ENCODE measurements at regions not wholly inside any gene's neighbourhood (a gene's known extent, or its start where the extent isn't known, plus 50 kb on each side); places are given as distances from the start of the nearest gene placed in this dataset.

DNA sequence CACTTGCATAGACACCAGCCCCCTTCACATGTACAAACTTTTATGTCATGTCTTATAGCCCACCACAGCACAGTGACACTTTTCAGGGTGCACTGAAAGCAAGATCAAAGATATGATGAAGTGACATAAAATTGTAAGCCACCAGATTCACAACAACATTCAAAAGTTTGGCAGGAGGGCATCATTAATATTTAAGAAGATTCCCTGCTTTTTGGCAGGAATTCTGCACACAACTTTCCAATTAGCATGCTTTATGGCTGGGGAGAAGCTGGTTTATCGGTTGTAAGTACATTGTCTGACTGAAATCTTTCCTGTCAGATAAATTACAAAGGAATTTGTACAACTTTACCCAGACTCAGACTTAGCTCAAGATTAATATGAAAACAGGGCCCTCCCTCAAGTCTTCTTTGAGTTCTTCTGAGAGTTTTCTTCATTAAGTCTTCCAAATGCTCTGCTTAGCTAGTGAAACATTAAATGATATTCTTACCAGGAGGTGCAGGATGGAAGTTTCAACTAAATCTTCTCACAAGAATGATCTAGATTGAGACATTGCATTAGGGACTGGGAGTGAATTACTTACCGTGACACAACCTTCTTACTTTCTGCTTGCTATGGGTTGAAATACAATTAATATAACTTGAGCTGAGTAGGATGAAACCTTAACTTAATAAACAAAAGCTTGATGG lies 523.8 kb downstream of the PPARGC1A start:
- TF ChIP-seq, protein P1, sequence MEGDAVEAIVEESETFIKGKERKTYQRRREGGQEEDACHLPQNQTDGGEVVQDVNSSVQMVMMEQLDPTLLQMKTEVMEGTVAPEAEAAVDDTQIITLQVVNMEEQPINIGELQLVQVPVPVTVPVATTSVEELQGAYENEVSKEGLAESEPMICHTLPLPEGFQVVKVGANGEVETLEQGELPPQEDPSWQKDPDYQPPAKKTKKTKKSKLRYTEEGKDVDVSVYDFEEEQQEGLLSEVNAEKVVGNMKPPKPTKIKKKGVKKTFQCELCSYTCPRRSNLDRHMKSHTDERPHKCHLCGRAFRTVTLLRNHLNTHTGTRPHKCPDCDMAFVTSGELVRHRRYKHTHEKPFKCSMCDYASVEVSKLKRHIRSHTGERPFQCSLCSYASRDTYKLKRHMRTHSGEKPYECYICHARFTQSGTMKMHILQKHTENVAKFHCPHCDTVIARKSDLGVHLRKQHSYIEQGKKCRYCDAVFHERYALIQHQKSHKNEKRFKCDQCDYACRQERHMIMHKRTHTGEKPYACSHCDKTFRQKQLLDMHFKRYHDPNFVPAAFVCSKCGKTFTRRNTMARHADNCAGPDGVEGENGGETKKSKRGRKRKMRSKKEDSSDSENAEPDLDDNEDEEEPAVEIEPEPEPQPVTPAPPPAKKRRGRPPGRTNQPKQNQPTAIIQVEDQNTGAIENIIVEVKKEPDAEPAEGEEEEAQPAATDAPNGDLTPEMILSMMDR (IDR thresholded peaks at IDR 0.05), result no peak
- intact Hi-C loops (cut with DNase I), result loop anchor here (5.0 to 10.0 kb wide), 4 partner anchors 219 to 1056 kb away; no protein-coding TSS in a partner anchor
- Histone ChIP-seq H3K4me1 (peaks cover 29% of the 10 kb centered on the region), H3K36me3 (ENCODE audit: insufficient read depth in 1 of 2, low read depth in 1 of 2) (no peaks in the 10 kb centered on the region), H3K27ac (no peak overlapping the region), H3K27me3 (ENCODE audit: insufficient read depth in 3 of 3, low read length in 2 of 3) (no peaks in the 10 kb centered on the region), H3K4me3 (no peak overlapping the region), H3K9me3 (no peaks in the 10 kb centered on the region)
- ATAC-seq (no peak), DNase-seq (no peak)
- WGBS, 3 donors, result 42 to 65% (median 50%) methylated on average over 2 of the region's 2 CpGs

DNA sequence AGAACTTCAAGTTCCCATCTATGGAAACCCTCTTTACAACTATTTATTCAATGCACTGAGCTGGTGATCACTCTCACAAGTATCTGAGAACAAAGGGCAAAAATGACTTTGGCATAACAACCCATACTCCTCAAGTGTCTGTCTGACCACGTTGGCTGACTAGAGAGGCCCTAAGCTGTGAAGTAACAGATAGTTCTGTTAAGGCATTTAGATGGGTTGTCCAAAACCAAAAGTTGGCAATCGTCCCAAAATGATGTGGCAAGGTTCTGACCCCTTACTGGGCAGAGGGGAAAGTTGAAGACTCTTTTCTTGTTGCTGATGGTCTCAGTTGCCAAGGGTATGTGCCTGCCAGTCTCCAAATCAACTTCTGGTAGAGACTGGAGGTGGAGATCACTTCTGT lies 524.8 kb downstream of the PPARGC1A start:
- ATAC-seq, result no peak
- DNase-seq, result no peak
- TF ChIP-seq, protein P1 (IDR thresholded peaks at IDR 0.05), result no peak
- H3K36me3 ChIP-seq (ENCODE audit: insufficient read depth in 1 of 2, low read depth in 1 of 2), result no peaks in the 10 kb centered on the region
- H3K27me3 ChIP-seq (ENCODE audit: insufficient read depth in 3 of 3, low read length in 2 of 3), result no peaks in the 10 kb centered on the region
- 16 to 30% (median 18%) methylated on average over 2 of the region's 2 CpGs for WGBS, 3 donors
- no peak overlapping the region for H3K27ac ChIP-seq
- H3K4me1 ChIP-seq, result peaks cover 29% of the 10 kb centered on the region
- intact Hi-C loops (cut with DNase I), result loop anchor here (5.0 to 10.0 kb wide), 4 partner anchors 220 to 1057 kb away; no protein-coding TSS in a partner anchor
- no peaks in the 10 kb centered on the region for H3K9me3 ChIP-seq
- H3K4me3 ChIP-seq, result no peak overlapping the region

DNA sequence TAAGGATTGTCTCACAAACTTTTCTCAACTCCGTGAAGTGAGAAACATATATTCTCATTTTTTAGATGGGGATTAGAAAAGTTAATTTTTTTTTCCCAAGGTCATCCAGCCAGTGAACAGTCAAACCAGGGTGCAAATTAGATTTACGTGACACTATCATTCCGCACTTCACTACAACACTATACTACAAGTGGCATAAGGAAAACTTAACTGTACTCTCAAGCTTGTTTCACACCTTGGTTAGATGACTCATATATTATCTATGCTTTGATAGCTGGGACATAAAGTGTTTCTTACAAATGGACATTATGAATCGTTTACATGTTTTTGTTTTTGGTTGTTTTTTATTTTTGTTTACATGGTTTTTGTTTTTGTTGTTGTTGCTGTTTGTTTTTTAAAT lies 525.7 kb downstream of the PPARGC1A start:
- H3K9me3 ChIP-seq, result no peaks in the 10 kb centered on the region
- H3K27ac ChIP-seq, result no peak overlapping the region
- TF ChIP-seq, protein P1 (IDR thresholded peaks at IDR 0.05), result no peak
- ATAC-seq (no peak), DNase-seq (no peak)
- no peaks in the 10 kb centered on the region for H3K27me3 ChIP-seq (ENCODE audit: insufficient read depth in 3 of 3, low read length in 2 of 3)
- H3K36me3 ChIP-seq (ENCODE audit: insufficient read depth in 1 of 2, low read depth in 1 of 2), result no peaks in the 10 kb centered on the region
- 91 to 95% (median 93%) methylated on average over 4 of the region's 4 CpGs for WGBS, 3 donors
- peaks cover 22% of the 10 kb centered on the region for H3K4me1 ChIP-seq
- intact Hi-C loops (cut with DNase I), result loop anchor here (10.0 kb wide), 3 partner anchors 221 to 371 kb away; no protein-coding TSS in a partner anchor
- no peak overlapping the region for H3K4me3 ChIP-seq

- H3K27me3 ChIP-seq (ENCODE audit: insufficient read depth in 3 of 3, low read length in 2 of 3), result no peaks in the 10 kb centered on the region
- peaks cover 17% of the 10 kb centered on the region for H3K4me1 ChIP-seq
- H3K9me3 ChIP-seq, result no peaks in the 10 kb centered on the region
- H3K4me3 ChIP-seq, result no peak overlapping the region
- no peak overlapping the region for H3K27ac ChIP-seq
- WGBS, 3 donors, result 27 to 43% (median 36%) methylated on average over 9 of the region's 9 CpGs
- ATAC-seq (peak; percentile 58 to 82 (median 68)), DNase-seq (peak; percentile 11 to 52)
- intact Hi-C loops (cut with DNase I), result loop anchor here (10.0 kb wide), 3 partner anchors 223 to 373 kb away; no protein-coding TSS in a partner anchor
- no peaks in the 10 kb centered on the region for H3K36me3 ChIP-seq (ENCODE audit: insufficient read depth in 1 of 2, low read depth in 1 of 2)
- TF ChIP-seq, protein P1 (IDR thresholded peaks at IDR 0.05), result no peak
Observed at GRCh38 chr4:23361453-23361852, 528.4 kb downstream of the PPARGC1A start.

Measured in psoas muscle (tissue), 7 donors.